DLD1 (cell line): ENCODE measurements at regions not wholly inside any gene's neighbourhood (a gene's known extent, or its start where the extent isn't known, plus 50 kb on each side); places are given as distances from the start of the nearest gene placed in this dataset.

Source experiments
- in situ Hi-C: cut with HindIII; loops from 2 replicates; pipeline ENCODE4 v1.10.0; 2017; ENCODE audit warnings: low sequenced_read_pairs

GRCh38 chr3:19725000-19725399 is 209.0 kb downstream of the EFHB start:
- in situ Hi-C loops, result no loop called here

GRCh38 chr3:19717736-19718135 is 216.3 kb downstream of the EFHB start:
- in situ Hi-C loops, result no loop called here

GRCh38 chr3:19711160-19711782 is 222.7 kb downstream of the EFHB start:
- in situ Hi-C loops, result no loop called here

- in situ Hi-C loops, result no loop called here
Measured at GRCh38 chr3:19702416-19703078, 231.5 kb downstream of the EFHB start.

DNA sequence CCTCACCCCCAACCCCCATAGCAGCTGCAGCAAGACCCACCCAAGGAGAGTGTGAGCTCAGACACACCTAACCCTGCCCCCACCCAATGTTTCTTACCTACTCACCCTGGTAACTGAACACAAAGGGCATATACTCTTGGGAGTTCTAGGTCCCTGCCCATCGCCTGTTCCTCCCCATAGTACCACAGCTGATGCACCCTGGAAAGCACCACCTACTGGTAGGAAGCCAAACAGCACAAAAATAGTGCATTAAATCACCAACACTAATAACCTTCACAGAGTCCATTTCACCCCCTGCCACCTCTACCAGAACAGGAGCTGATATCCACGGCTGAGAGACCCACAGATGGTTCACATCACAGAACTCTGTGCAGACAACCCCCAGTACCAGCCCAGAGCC is 245.2 kb downstream of the EFHB start:
- in situ Hi-C loops, result no loop called here

- in situ Hi-C loops, result no loop called here
Measured at GRCh38 chr3:19668163-19668562, 265.9 kb downstream of the EFHB start.

- in situ Hi-C loops, result no loop called here
Measured at GRCh38 chr3:19662486-19662885, 271.5 kb downstream of the EFHB start.

- in situ Hi-C loops, result no loop called here
Measured at GRCh38 chr3:19652336-19652735, 281.7 kb downstream of the EFHB start.

DNA sequence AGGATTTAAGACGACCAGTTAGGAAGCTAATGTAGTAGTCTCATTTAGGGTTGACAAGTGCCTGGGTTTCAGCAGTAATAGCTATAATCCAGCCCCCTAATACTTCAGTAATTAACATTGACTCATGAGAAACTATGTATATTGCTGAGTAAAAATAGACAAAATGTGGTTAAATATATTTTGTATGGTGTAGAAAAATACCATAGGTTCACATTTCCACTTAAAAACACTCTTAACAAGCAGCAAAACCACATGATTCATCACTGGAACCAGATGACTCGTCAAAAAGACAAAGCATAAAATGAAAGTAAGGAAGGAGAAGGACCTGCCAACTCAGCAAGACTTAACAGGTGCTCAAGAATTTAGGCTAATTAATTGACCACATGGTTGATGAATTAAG is 288.9 kb downstream of the EFHB start:
- in situ Hi-C loops, result loop anchor here (5.0 kb wide), 1 partner anchor 38 kb away; no protein-coding TSS in a partner anchor

- in situ Hi-C loops, result no loop called here
Measured at GRCh38 chr3:19644405-19644804, 289.6 kb downstream of the EFHB start.

- in situ Hi-C loops, result no loop called here
Measured at GRCh38 chr3:19641408-19641807, 292.6 kb downstream of the EFHB start.

DNA sequence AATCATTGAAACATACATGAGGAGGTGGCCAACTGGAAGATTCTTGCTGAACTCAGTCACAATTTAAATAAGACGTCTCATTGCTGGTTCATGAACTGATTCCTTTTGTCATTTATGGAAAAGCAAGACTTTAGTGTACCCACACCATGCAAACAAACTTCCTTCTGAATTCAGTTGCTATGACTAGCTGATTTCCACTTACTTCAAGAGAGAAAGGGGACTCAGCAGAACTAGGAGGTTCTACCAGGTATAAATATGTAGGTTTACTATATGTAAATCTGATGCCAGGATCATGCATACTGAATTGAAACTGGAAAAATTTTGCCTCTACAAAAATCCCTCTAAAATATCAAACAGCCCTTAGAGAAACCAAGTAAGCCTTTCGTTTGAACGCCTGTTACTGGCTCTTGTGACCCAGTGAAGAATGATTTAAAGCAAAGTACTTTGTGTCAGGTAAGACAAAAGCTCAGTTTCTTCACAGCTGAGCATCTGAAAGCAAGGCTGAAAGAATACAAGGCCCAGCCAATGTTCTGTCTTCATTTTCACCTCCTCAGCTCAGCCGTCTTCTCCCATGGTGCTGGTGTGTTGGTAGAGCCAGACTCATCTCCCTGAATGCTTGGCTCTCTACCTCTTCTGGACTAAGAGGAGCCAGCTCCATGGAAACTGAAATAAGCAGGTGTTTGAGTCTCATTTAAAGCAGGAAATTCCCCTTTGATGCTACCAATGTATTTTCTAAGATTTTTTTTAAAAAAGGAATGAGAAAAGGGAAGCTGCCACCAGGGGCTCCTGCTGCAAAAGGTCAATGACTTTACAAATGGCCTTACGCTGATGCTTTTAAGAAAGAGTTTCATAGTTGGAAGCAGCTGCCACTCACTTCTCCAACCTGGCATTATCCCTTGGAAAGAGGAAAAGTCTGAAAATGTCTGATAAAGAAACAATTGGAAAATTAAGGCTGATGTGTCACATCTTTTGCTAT is 301.6 kb downstream of the EFHB start:
- in situ Hi-C loops, result no loop called here

GRCh38 chr3:19598870-19599269 is 335.1 kb downstream of the EFHB start:
- in situ Hi-C loops, result no loop called here

- in situ Hi-C loops, result no loop called here
Measured at GRCh38 chr3:19596408-19596807, 337.6 kb downstream of the EFHB start.

DNA sequence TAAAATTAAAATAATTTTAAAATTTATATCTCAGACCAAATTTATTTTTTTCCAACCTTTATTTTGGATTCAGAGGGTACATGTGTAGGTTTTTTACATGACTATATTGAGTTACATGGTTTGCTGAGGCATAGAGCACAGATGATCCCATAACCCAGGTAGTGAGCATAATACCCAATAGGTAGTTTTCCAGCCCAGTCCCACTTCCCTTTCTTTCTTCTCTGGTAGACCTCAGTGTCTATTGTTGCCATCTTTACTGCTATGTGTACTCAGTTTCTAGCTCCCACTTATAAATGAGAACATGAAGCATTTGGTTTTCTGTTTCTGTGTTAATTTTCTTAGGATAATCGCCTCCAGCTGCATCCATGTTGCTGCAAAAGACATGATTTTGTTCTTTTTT is 338.1 kb downstream of the EFHB start:
- in situ Hi-C loops, result no loop called here
